GM12874 (cell line): ENCODE measurements at regions not wholly inside any gene's neighbourhood (a gene's known extent, or its start where the extent isn't known, plus 50 kb on each side); places are given as distances from the start of the nearest gene placed in this dataset.

Experiments
- TF ChIP-seq, protein P1 (sequence below): IDR thresholded peaks from 2 replicates; pipeline ENCODE4 v1.5.1; 2011; ENCODE audit warnings: low read depth, mild to moderate bottlenecking, control low read depth, low read length, moderate library complexity; ENCODE audit not compliant: insufficient read depth

DNA sequence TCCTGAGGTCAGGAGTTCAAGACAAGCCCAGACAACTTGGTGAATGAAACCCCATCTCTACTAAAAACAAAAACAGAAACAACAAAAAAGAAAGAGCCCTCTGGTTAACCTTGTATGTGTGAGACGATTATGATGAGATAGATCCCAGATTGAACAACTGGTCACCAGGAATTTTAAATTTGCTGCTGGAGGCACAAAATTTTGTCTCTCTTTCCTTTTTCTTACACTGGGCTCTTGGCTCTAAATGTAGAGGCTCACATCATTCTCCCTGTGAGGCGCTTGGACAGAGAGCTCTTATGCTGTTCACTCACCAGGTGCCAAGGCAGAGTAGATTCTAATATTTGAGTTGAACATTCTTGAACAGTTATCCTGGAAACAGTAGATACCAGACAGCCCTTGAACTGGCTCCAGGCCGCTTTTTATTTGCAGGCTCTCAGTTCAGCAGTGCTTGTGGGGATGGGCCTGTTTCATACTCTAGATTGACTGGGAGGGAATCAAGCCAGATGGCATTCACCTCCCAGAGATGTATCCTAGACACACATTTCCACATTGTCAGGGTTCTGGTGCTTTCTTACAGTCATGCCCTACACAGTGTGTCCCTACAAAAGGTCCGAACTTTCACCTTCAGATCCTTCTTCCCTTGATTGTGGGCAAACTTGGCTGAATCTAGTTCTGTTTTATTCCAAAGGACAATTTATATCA is 1159.6 kb downstream of the RPIA start:
- TF ChIP-seq, protein P1, sequence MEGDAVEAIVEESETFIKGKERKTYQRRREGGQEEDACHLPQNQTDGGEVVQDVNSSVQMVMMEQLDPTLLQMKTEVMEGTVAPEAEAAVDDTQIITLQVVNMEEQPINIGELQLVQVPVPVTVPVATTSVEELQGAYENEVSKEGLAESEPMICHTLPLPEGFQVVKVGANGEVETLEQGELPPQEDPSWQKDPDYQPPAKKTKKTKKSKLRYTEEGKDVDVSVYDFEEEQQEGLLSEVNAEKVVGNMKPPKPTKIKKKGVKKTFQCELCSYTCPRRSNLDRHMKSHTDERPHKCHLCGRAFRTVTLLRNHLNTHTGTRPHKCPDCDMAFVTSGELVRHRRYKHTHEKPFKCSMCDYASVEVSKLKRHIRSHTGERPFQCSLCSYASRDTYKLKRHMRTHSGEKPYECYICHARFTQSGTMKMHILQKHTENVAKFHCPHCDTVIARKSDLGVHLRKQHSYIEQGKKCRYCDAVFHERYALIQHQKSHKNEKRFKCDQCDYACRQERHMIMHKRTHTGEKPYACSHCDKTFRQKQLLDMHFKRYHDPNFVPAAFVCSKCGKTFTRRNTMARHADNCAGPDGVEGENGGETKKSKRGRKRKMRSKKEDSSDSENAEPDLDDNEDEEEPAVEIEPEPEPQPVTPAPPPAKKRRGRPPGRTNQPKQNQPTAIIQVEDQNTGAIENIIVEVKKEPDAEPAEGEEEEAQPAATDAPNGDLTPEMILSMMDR: no peak

DNA sequence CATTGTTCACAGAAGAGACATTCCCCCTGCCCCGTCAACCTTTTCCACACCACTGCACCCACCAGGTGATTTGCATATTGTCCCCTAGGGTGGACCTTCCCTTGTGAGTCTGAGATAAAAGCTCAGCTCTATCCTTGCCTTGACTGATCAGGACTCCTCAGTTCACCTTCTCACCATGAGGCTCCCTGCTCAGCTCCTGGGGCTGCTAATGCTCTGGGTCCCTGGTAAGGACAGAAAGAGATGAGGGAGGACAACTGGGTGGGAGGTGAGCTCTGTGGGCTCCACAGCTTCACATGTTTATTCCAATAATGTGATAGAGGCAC is 1160.1 kb downstream of the RPIA start:
- TF ChIP-seq, protein P1: no peak

DNA sequence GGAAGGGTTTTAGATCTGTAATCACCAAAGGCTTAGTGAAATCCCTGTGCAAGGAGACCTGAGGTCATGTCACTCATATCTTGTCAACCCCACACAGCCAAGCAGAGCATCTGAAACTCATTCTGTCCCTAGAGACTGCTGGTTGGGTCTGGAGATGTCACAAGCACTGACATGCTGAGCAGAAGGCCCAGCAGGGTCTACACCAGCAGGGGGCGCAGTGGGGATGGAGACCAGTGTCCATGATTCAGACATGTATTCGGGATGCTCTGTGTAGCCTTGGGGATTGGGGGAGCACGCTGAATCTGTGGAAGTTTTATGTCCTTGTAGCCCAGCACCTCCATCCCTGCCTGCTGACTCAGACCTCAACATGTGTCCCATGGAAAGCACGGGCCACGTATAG is 1247.3 kb downstream of the RPIA start:
- TF ChIP-seq, protein P1: peak; percentile 45; the same call in 1 of the 2 replicates

DNA sequence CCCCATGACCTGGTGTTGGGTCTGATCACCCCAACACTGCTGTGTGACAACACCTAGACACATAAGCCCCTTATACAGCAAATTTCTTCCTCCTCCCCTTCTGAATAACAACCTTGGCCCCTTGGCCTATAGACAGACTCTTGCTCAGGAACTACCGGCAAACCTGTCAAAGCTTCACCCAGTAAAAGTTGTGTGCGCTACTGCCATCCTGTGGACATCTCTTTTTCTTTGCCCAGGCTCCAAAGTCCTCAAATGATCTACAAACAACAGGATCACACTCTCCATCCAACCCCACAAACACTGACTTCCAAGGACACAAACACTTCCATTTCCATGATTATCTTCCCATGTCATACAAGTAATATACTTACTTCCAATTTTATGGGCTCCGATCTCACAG is 1265.8 kb downstream of the RPIA start:
- TF ChIP-seq, protein P1: peak; percentile 22; the same call in 1 of the 2 replicates

DNA sequence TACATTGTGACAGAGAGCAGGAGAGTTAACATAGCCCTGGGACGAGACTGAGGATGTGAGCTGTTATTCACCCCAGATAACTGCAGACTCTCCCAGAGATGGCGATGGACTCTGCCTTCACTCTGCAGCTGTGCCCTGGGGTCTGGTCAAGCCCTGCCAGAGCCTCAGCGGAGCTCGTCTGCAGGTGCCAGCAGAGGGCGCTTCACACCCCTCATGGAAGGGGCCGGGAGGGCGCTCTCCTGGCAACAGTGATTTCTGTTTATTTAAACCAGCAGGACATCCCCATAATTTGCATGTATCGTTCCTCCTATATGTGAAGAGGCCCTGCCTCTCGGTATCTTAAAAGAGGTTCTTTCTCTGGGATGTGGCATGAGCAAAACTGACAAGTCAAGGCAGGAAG is 1329.8 kb downstream of the RPIA start:
- TF ChIP-seq, protein P1: peak; percentile 4; the same call in 1 of the 2 replicates

DNA sequence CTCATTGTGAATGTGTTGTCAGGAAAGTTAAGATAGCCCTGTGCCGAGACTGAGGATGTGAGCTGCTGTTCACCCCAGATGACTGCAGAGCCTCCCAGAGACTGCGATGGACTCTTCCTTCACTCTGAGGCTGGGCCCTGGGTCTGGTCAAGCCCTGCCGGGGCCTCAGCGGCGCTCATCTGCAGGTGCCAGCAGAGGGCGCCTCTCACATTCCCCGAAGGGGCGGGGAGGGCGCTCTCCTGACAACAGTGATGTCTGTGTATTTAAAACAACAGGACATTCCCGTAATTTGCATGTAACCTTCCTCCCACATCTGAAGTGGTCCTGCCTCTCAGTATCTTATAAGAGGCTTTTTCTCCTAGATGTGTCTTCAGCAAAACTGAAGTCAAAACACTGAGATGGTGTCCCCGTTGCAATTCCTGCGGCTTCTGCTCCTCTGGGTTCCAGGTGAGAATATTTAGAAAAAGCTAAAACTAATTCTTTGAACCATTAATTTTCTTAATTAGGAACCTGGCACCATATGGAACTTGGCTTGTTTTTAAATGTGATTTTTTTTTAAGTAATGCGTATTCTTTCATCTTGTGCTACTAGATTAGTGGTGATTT is 1377.9 kb downstream of the RPIA start:
- TF ChIP-seq, protein P1: peak; percentile 80

DNA sequence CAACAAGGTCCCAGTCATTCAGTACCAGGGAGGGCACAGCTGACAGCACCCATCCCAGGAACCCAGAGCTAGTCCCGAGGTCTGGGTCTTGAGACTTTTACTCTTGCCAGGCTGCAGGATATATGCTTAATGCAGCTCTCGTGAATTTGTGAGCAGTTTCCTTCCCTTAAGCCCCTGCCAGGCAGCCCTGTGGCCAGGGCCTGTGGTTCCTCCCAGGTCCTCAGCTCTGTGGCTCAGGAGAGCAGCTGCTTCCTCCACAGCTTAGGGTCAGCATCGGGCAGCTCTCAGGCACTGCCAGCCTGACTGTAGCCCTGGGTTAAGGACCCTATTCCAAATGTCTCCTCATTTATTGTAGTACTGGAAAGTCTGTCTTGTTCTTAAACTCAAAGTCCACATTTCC is 1384.8 kb downstream of the RPIA start:
- TF ChIP-seq, protein P1: no peak
